ENCODE measurements at regions not wholly inside any gene's neighbourhood (a gene's known extent, or its start where the extent isn't known, plus 50 kb on each side); places are given as distances from the start of the nearest gene placed in this dataset.

GRCh38 chr15:37372064-37372463, 271.7 kb upstream of the MEIS2 start:
- Histone ChIP-seq H3K4me2 (ENCODE audit: low read length) (no peak overlapping the region), H3K36me3 (ENCODE audit: control insufficient read depth, low read length) (no peaks in the 10 kb centered on the region)

DNA sequence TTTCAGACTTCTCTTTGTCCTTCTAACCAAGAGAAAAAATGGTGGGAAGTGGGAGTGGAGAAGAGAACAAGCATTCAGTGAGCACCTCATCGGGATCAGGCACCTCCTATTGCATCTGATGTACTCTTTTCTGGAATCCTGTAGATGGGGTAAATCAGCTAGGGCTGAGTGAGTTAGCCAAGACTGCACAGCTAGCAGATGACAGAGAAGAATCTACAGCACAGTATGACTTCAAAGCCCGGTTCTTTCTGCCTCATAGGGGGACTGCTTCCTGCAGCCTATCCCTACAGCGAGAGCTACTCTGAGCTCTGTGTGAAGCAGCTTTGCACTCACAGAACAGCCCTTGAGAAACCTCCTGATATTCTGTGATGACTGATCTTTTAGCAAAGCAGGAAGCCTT, 275.2 kb upstream of the MEIS2 start:
- Histone ChIP-seq H3K9me3 (ENCODE audit: control insufficient read depth, insufficient read depth, low read length) (no peaks in the 10 kb centered on the region), H3K4me1 (ENCODE audit: control insufficient read depth, low read length) (no peaks in the 10 kb centered on the region), H3K27ac (ENCODE audit: low read depth, low read length) (no peak overlapping the region), H4K20me1 (ENCODE audit: control insufficient read depth, insufficient read depth, low read depth, low read length) (no peaks in the 10 kb centered on the region), H3K36me3 (ENCODE audit: control insufficient read depth, low read length) (no peaks in the 10 kb centered on the region), H3K79me2 (ENCODE audit: control insufficient read depth, low read length) (no peaks in the 10 kb centered on the region), H3K4me3 (ENCODE audit: low read length) (no peak overlapping the region), H3K9me2 (replicated peaks; ENCODE audit: control insufficient read depth, low read length) (no peaks in the 10 kb centered on the region), H3K4me2 (ENCODE audit: low read length) (no peak overlapping the region), H3K27me3 (ENCODE audit: control insufficient read depth, low read length) (no peaks in the 10 kb centered on the region), H3F3A (ENCODE audit: control insufficient read depth, insufficient read depth) (no peaks in the 10 kb centered on the region)
- TF ChIP-seq EZH2phosphoT487 (IDR thresholded peaks at IDR 0.05; ENCODE audit: borderline replicate concordance, low read length), result no peak
- TF ChIP-seq, protein P1, sequence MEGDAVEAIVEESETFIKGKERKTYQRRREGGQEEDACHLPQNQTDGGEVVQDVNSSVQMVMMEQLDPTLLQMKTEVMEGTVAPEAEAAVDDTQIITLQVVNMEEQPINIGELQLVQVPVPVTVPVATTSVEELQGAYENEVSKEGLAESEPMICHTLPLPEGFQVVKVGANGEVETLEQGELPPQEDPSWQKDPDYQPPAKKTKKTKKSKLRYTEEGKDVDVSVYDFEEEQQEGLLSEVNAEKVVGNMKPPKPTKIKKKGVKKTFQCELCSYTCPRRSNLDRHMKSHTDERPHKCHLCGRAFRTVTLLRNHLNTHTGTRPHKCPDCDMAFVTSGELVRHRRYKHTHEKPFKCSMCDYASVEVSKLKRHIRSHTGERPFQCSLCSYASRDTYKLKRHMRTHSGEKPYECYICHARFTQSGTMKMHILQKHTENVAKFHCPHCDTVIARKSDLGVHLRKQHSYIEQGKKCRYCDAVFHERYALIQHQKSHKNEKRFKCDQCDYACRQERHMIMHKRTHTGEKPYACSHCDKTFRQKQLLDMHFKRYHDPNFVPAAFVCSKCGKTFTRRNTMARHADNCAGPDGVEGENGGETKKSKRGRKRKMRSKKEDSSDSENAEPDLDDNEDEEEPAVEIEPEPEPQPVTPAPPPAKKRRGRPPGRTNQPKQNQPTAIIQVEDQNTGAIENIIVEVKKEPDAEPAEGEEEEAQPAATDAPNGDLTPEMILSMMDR (IDR thresholded peaks at IDR 0.05; ENCODE audit: low read depth, low read length, poor library complexity, severe bottlenecking), result no peak

More at GRCh38 chr15:37372064-37372463, 271.7 kb upstream of the MEIS2 start:
- no peaks in the 10 kb centered on the region for H3K4me1 ChIP-seq (ENCODE audit: control insufficient read depth, low read length)
- H3K27ac ChIP-seq (ENCODE audit: low read depth, low read length), result no peak overlapping the region
- H3K79me2 ChIP-seq (ENCODE audit: control insufficient read depth, low read length), result no peaks in the 10 kb centered on the region
- H3K9me3 ChIP-seq (ENCODE audit: control insufficient read depth, insufficient read depth, low read length), result no peaks in the 10 kb centered on the region
- H3K9me2 ChIP-seq (replicated peaks; ENCODE audit: control insufficient read depth, low read length), result no peaks in the 10 kb centered on the region
- no peak overlapping the region for H3K4me3 ChIP-seq (ENCODE audit: low read length)
- H3F3A ChIP-seq (ENCODE audit: control insufficient read depth, insufficient read depth), result no peaks in the 10 kb centered on the region
- no peaks in the 10 kb centered on the region for H3K27me3 ChIP-seq (ENCODE audit: control insufficient read depth, low read length)
- no peaks in the 10 kb centered on the region for H4K20me1 ChIP-seq (ENCODE audit: control insufficient read depth, insufficient read depth, low read depth, low read length)
- TF ChIP-seq EZH2phosphoT487 (IDR thresholded peaks at IDR 0.05; ENCODE audit: borderline replicate concordance, low read length), result no peak
- TF ChIP-seq, protein P1 (IDR thresholded peaks at IDR 0.05; ENCODE audit: low read depth, low read length, poor library complexity, severe bottlenecking), result no peak

GRCh38 chr15:37377428-37377827, 277.1 kb upstream of the MEIS2 start:
- H3K4me3 ChIP-seq (ENCODE audit: low read length), result no peak overlapping the region
- H3F3A ChIP-seq (ENCODE audit: control insufficient read depth, insufficient read depth), result no peaks in the 10 kb centered on the region
- H3K79me2 ChIP-seq (ENCODE audit: control insufficient read depth, low read length), result no peaks in the 10 kb centered on the region
- H3K27me3 ChIP-seq (ENCODE audit: control insufficient read depth, low read length), result no peaks in the 10 kb centered on the region
- no peaks in the 10 kb centered on the region for H3K4me1 ChIP-seq (ENCODE audit: control insufficient read depth, low read length)
- H3K4me2 ChIP-seq (ENCODE audit: low read length), result no peak overlapping the region
- no peaks in the 10 kb centered on the region for H3K9me3 ChIP-seq (ENCODE audit: control insufficient read depth, insufficient read depth, low read length)
- no peaks in the 10 kb centered on the region for H3K36me3 ChIP-seq (ENCODE audit: control insufficient read depth, low read length)
- no peaks in the 10 kb centered on the region for H4K20me1 ChIP-seq (ENCODE audit: control insufficient read depth, insufficient read depth, low read depth, low read length)
- TF ChIP-seq, protein P1 (IDR thresholded peaks at IDR 0.05; ENCODE audit: low read depth, low read length, poor library complexity, severe bottlenecking), result no peak
- no peak for TF ChIP-seq EZH2phosphoT487 (IDR thresholded peaks at IDR 0.05; ENCODE audit: borderline replicate concordance, low read length)
- no peak overlapping the region for H3K27ac ChIP-seq (ENCODE audit: low read depth, low read length)
- no peaks in the 10 kb centered on the region for H3K9me2 ChIP-seq (replicated peaks; ENCODE audit: control insufficient read depth, low read length)
